EL (cell line): ENCODE measurements at regions not wholly inside any gene's neighbourhood (a gene's known extent, or its start where the extent isn't known, plus 50 kb on each side); places are given as distances from the start of the nearest gene placed in this dataset.

Source experiments
- DNase-seq: peaks from one replicate; pipeline ENCODE4 v3.0.0-alpha.2; 2016

GRCh38 chr11:105227363-105227762, 87.8 kb upstream of the CARD18 start:
- DNase-seq: no peak

- no peak for DNase-seq
Observed at GRCh38 chr11:105226766-105227165, 87.2 kb upstream of the CARD18 start.

- DNase-seq: no peak
Observed at GRCh38 chr11:105226091-105226490, 86.5 kb upstream of the CARD18 start.

GRCh38 chr11:105224482-105225253, 85.1 kb upstream of the CARD18 start:
- DNase-seq: no peak

- no peak for DNase-seq
Observed at GRCh38 chr11:105220121-105220520, 80.6 kb upstream of the CARD18 start.

- DNase-seq: no peak
Observed at GRCh38 chr11:105219670-105220069, 80.1 kb upstream of the CARD18 start.

- DNase-seq: no peak
Observed at GRCh38 chr11:105219269-105219668, 79.7 kb upstream of the CARD18 start.

GRCh38 chr11:105215528-105215927, 76.0 kb upstream of the CARD18 start:
- no peak for DNase-seq

- DNase-seq: no peak
Observed at GRCh38 chr11:105211806-105212554, 72.4 kb upstream of the CARD18 start.

- no peak for DNase-seq
Observed at GRCh38 chr11:105208019-105208418, 68.5 kb upstream of the CARD18 start.

- DNase-seq: no peak
Observed at GRCh38 chr11:105206633-105207032, 67.1 kb upstream of the CARD18 start.

GRCh38 chr11:105204636-105205035, 65.1 kb upstream of the CARD18 start:
- DNase-seq: no peak

GRCh38 chr11:105203569-105204240, 64.1 kb upstream of the CARD18 start:
- no peak for DNase-seq

- no peak for DNase-seq
Observed at GRCh38 chr11:105202844-105203548, 63.4 kb upstream of the CARD18 start.

GRCh38 chr11:105202422-105202821, 62.9 kb upstream of the CARD18 start:
- no peak for DNase-seq

- no peak for DNase-seq
Observed at GRCh38 chr11:105201166-105201565, 61.6 kb upstream of the CARD18 start.

- DNase-seq: no peak
Observed at GRCh38 chr11:105197071-105197815, 57.7 kb upstream of the CARD18 start.

- no peak for DNase-seq
Observed at GRCh38 chr11:105193260-105193659, 53.7 kb upstream of the CARD18 start.

- no peak for DNase-seq
Observed at GRCh38 chr11:105192115-105192514, 52.5 kb upstream of the CARD18 start.

- peak; percentile 8 for DNase-seq
Observed at GRCh38 chr11:105189581-105189980, 50.0 kb upstream of the CARD18 start.
